H4 (cell line): ENCODE measurements at regions not wholly inside any gene's neighbourhood (a gene's known extent, or its start where the extent isn't known, plus 50 kb on each side); places are given as distances from the start of the nearest gene placed in this dataset.
"Not testable (repeated sequence)": the region's sequence is repeated elsewhere in the genome, so short reads cannot be mapped to it uniquely, and the experiment has no call there.

ENCODE experiments used
- DNase-seq: peaks from one replicate; pipeline ENCODE4 v3.0.0-alpha.2; 2015; ENCODE audit warnings: low spot score

GRCh38 chr4:117811731-117812130 lies 222.6 kb upstream of the NDST3 start:
- DNase-seq, result no peak

- no peak for DNase-seq
These were observed 219.7 kb upstream of the NDST3 start for GRCh38 chr4:117814277-117815246.

GRCh38 chr4:117817301-117817700 lies 217.0 kb upstream of the NDST3 start:
- DNase-seq, result no peak

GRCh38 chr4:117821834-117822233 lies 212.5 kb upstream of the NDST3 start:
- DNase-seq, result no peak

- no peak for DNase-seq
These were observed 210.9 kb upstream of the NDST3 start for GRCh38 chr4:117823388-117823787.

- no peak for DNase-seq
These were observed 208.7 kb upstream of the NDST3 start for GRCh38 chr4:117825600-117825999.

GRCh38 chr4:117831060-117831683 lies 203.1 kb upstream of the NDST3 start:
- DNase-seq, result no peak

GRCh38 chr4:117835566-117835965 lies 198.7 kb upstream of the NDST3 start:
- no peak for DNase-seq

GRCh38 chr4:117844594-117844993 lies 189.7 kb upstream of the NDST3 start:
- DNase-seq, result no peak

- no peak for DNase-seq
These were observed 189.0 kb upstream of the NDST3 start for GRCh38 chr4:117845270-117845669.

- DNase-seq, result no peak
These were observed 186.4 kb upstream of the NDST3 start for GRCh38 chr4:117847849-117848248.

- DNase-seq, result no peak
These were observed 166.1 kb upstream of the NDST3 start for GRCh38 chr4:117868201-117868600.

GRCh38 chr4:117873779-117874178 lies 160.5 kb upstream of the NDST3 start:
- DNase-seq, result no peak

GRCh38 chr4:117874216-117874615 lies 160.1 kb upstream of the NDST3 start:
- no peak for DNase-seq

GRCh38 chr4:117889978-117890377 lies 144.3 kb upstream of the NDST3 start:
- DNase-seq, result no peak

GRCh38 chr4:117893207-117893606 lies 141.1 kb upstream of the NDST3 start:
- DNase-seq, result no peak

- peak; percentile 3 for DNase-seq
These were observed 135.8 kb upstream of the NDST3 start for GRCh38 chr4:117898496-117898895.

- no peak for DNase-seq
These were observed 133.5 kb upstream of the NDST3 start for GRCh38 chr4:117900832-117901231.

GRCh38 chr4:117907646-117908045 lies 126.6 kb upstream of the NDST3 start:
- no peak for DNase-seq

GRCh38 chr4:117908306-117909207 lies 125.7 kb upstream of the NDST3 start:
- DNase-seq, result no peak

- DNase-seq, result no peak
These were observed 117.6 kb upstream of the NDST3 start for GRCh38 chr4:117916728-117917127.

- not testable (repeated sequence) for DNase-seq
These were observed 112.0 kb upstream of the NDST3 start for GRCh38 chr4:117922311-117922710.
